GM18519 (cell line): ENCODE measurements at regions not wholly inside any gene's neighbourhood (a gene's known extent, or its start where the extent isn't known, plus 50 kb on each side); places are given as distances from the start of the nearest gene placed in this dataset.
"Not testable (repeated sequence)": the region's sequence is repeated elsewhere in the genome, so short reads cannot be mapped to it uniquely, and the experiment has no call there.

Source experiments
- ATAC-seq: cut with Tn5 transposase; IDR thresholded peaks from one replicate; pipeline ENCODE4 v1.9.1; 2021; ENCODE audit warnings: mild to moderate bottlenecking, moderate library complexity; ENCODE audit not compliant: unreplicated experiment, low FRiP score

GRCh38 chr13:50370303-50370950 is 355.2 kb downstream of the KCNRG start:
- peak; percentile 58 for ATAC-seq

- no peak for ATAC-seq
Observed at GRCh38 chr13:50374517-50374916, 359.3 kb downstream of the KCNRG start.

- ATAC-seq: no peak
Observed at GRCh38 chr13:50375792-50376191, 360.5 kb downstream of the KCNRG start.

GRCh38 chr13:50376895-50377575 is 361.8 kb downstream of the KCNRG start:
- no peak for ATAC-seq

- ATAC-seq: no peak
Observed at GRCh38 chr13:50377726-50378270, 362.6 kb downstream of the KCNRG start.

- ATAC-seq: no peak
Observed at GRCh38 chr13:50378509-50379044, 363.3 kb downstream of the KCNRG start.

GRCh38 chr13:50379584-50379983 is 364.3 kb downstream of the KCNRG start:
- ATAC-seq: no peak

- no peak for ATAC-seq
Observed at GRCh38 chr13:50380905-50381304, 365.7 kb downstream of the KCNRG start.

- no peak for ATAC-seq
Observed at GRCh38 chr13:50382511-50382910, 367.3 kb downstream of the KCNRG start.

GRCh38 chr13:50382951-50383350 is 367.7 kb downstream of the KCNRG start:
- no peak for ATAC-seq

GRCh38 chr13:50384724-50385123 is 369.5 kb downstream of the KCNRG start:
- ATAC-seq: no peak

GRCh38 chr13:50386541-50387050 is 371.4 kb downstream of the KCNRG start:
- ATAC-seq: no peak

GRCh38 chr13:50387051-50387581 is 371.9 kb downstream of the KCNRG start:
- no peak for ATAC-seq

- ATAC-seq: no peak
Observed at GRCh38 chr13:50388481-50388880, 373.2 kb downstream of the KCNRG start.

GRCh38 chr13:50389726-50390125 is 374.5 kb downstream of the KCNRG start:
- no peak for ATAC-seq

- no peak for ATAC-seq
Observed at GRCh38 chr13:50390503-50391248, 375.4 kb downstream of the KCNRG start.

GRCh38 chr13:50392977-50393376 is 377.7 kb downstream of the KCNRG start:
- no peak for ATAC-seq

GRCh38 chr13:50393628-50394027 is 378.4 kb downstream of the KCNRG start:
- no peak for ATAC-seq

GRCh38 chr13:50396001-50396400 is 380.8 kb downstream of the KCNRG start:
- ATAC-seq: no peak

GRCh38 chr13:50396618-50397017 is 381.4 kb downstream of the KCNRG start:
- ATAC-seq: not testable (repeated sequence)
